HepG2 (cell line): ENCODE measurements at regions not wholly inside any gene's neighbourhood (a gene's known extent, or its start where the extent isn't known, plus 50 kb on each side); places are given as distances from the start of the nearest gene placed in this dataset.

Source experiments
- ATAC-seq: fragments of 200-7000 bp; cut with Tn5 transposase; 3 replicates; pipeline ENCODE4 v1.9.1; 2020; ENCODE audit warnings: mild to moderate bottlenecking, moderate library complexity
- BruUV-seq: library from RNA; stranded (reverse); fragments of 400-500 nt; replicated peaks from 2 replicates; lab custom pipeline; 2021; lab: Mats Ljungman, UMichigan
- CTCF ChIA-PET: fragments of 300-600 bp; formaldehyde crosslinking; extraction: SDS; loops from one replicate; lab custom pipeline; 2021; ENCODE audit warnings: low total read pairs, inconsistent platforms, low intra/inter-chr PET ratio; lab: Yijun Ruan, JAX
- POLR2A ChIA-PET: fragments of 350-600 bp; sonication (Branson Sonifier 250); formaldehyde crosslinking; loops from one replicate; lab custom pipeline; 2020; ENCODE audit warnings: antibody characterized with exemption, inconsistent platforms; lab: Yijun Ruan, JAX
- DNase-seq: peaks from one replicate; pipeline ENCODE4 v3.0.0-alpha.2; 2015; ENCODE audit warnings: low spot score
- FAIRE-seq: peaks from 3 replicates; lab custom pipeline; 2011; peaks lifted over from hg19 to GRCh38; lab: Jason Lieb, UNC
- H2AFZ ChIP-seq: one replicate; pipeline ENCODE4 v1.6.1; 2011; ENCODE audit warnings: low read length, inconsistent platforms
- H3K27ac ChIP-seq: fragments of 300-600 bp; 3 replicates; pipeline ENCODE4 v1.8.0; 2011; ENCODE audit warnings: mixed run types, mild to moderate bottlenecking, mixed read lengths, low read length, inconsistent platforms; ENCODE audit not compliant: insufficient read depth; ENCODE audit errors: extremely low read length
- H3K27me3 ChIP-seq, 2 experiments: fragments of 200-600 bp in 1 of 2; 2 replicates in 1 of 2; 3 replicates in 1 of 2; pipeline versions ENCODE4 v1.6.0 to v1.8.0; 2011; ENCODE audit warnings: low read length in 2 of 2, mild to moderate bottlenecking in 2 of 2, moderate library complexity in 2 of 2, inconsistent platforms in 1 of 2; ENCODE audit not compliant: insufficient read depth in 2 of 2, control insufficient read depth in 1 of 2
- H3K36me3 ChIP-seq, 2 experiments: fragments of 200-600 bp in 1 of 2; replicated peaks in 1 of 2; 2 replicates in 1 of 2; 3 replicates in 1 of 2; pipeline versions ENCODE4 v1.5.1 to v1.8.0; 2011; ENCODE audit warnings: low read length in 2 of 2, inconsistent platforms in 1 of 2; ENCODE audit not compliant: insufficient read depth in 2 of 2, control insufficient read depth in 1 of 2
- H3K4me1 ChIP-seq: 2 replicates; pipeline ENCODE4 v1.5.1; 2012; ENCODE audit warnings: low read length, inconsistent platforms; ENCODE audit not compliant: insufficient read depth
- H3K4me2 ChIP-seq: 2 replicates; pipeline ENCODE4 v1.6.0; 2011; ENCODE audit warnings: low read depth, low read length, inconsistent platforms
- H3K4me3 ChIP-seq, 3 experiments: fragments of 200-600 bp in 1 of 3; sonication (generic), shearing (Covaris generic) in 1 of 3; replicated peaks in 1 of 3; 2 replicates each; pipeline ENCODE4 v1.5.1; 2011 to 2016; ENCODE audit warnings: low read length in 3 of 3, inconsistent platforms in 2 of 3, low read depth in 2 of 3, mild to moderate bottlenecking in 2 of 3, control low read depth in 1 of 3, mixed read lengths in 1 of 3; ENCODE audit not compliant: insufficient read depth in 1 of 3
- H3K79me2 ChIP-seq: one replicate; pipeline ENCODE4 v1.6.1; 2011; ENCODE audit warnings: low read length, inconsistent platforms; ENCODE audit not compliant: insufficient read depth
- H3K9ac ChIP-seq: 2 replicates; pipeline ENCODE4 v1.6.0; 2011; ENCODE audit warnings: mild to moderate bottlenecking, low read depth, low read length, inconsistent platforms; ENCODE audit not compliant: insufficient read depth
- H3K9me3 ChIP-seq: 2 replicates; pipeline ENCODE4 v1.5.1; 2012; ENCODE audit warnings: mild to moderate bottlenecking, low read length
- H4K20me1 ChIP-seq: 2 replicates; pipeline ENCODE4 v1.6.0; 2011; ENCODE audit warnings: inconsistent platforms, mild to moderate bottlenecking, low read length, moderate library complexity; ENCODE audit not compliant: insufficient read depth
- CBX1 ChIP-seq: IDR thresholded peaks from one replicate; pipeline ENCODE4 v1.6.1; 2016; ENCODE audit warnings: antibody characterized with exemption, low read depth
- GFI1 ChIP-seq: sonication (generic); formaldehyde crosslinking; IDR thresholded peaks from 2 replicates; pipeline ENCODE4 v1.5.0; 2020; ENCODE audit warnings: missing genetic modification reagents, mild to moderate bottlenecking, borderline replicate concordance
- KDM3A ChIP-seq: IDR thresholded peaks from 2 replicates; pipeline ENCODE4 v1.6.1; 2018; ENCODE audit warnings: low read depth, missing compliant biosample characterization
- MAFF ChIP-seq: IDR thresholded peaks from 2 replicates; pipeline ENCODE4 v1.6.1; 2011; ENCODE audit warnings: low read depth, low read length, improper control_type of control experiment
- SNAPC4 ChIP-seq: sonication (generic); formaldehyde crosslinking; IDR thresholded peaks from 2 replicates; pipeline ENCODE4 v1.4.0; 2020; ENCODE audit warnings: mild to moderate bottlenecking, missing genetic modification reagents
- SSRP1 ChIP-seq: IDR thresholded peaks from 2 replicates; pipeline ENCODE4 v1.6.1; 2016; ENCODE audit warnings: control low read depth
- TAF1 ChIP-seq: sonication (generic); formaldehyde crosslinking; IDR thresholded peaks from 2 replicates; pipeline ENCODE4 v1.4.0; 2020; ENCODE audit warnings: missing genetic modification reagents
- TRAFD1 ChIP-seq: sonication (generic); formaldehyde crosslinking; IDR thresholded peaks from 2 replicates; pipeline ENCODE4 v1.5.1; 2020; ENCODE audit warnings: missing genetic modification reagents, mild to moderate bottlenecking, borderline replicate concordance
- ZNF12 ChIP-seq: sonication (generic); formaldehyde crosslinking; IDR thresholded peaks from 2 replicates; pipeline ENCODE4 v1.5.0; 2020; ENCODE audit warnings: missing genetic modification reagents
- ZNF33A ChIP-seq: sonication (generic); formaldehyde crosslinking; IDR thresholded peaks from 2 replicates; pipeline ENCODE4 v1.5.1; 2020; ENCODE audit warnings: missing genetic modification reagents, mild to moderate bottlenecking, moderate library complexity, borderline replicate concordance
- ZNF605 ChIP-seq: sonication (generic); formaldehyde crosslinking; IDR thresholded peaks from 2 replicates; pipeline ENCODE4 v1.8.0; 2022; ENCODE audit warnings: mild to moderate bottlenecking, missing genetic modification reagents
- WGBS: methylation state at CpG from one replicate; pipeline ENCODE4 v1.1.6; 2017; ENCODE audit warnings: low lambda C conversion rate; 5-methylcytosine and 5-hydroxymethylcytosine counted together
- in situ Hi-C: cut with HindIII; loops from 2 replicates; pipeline ENCODE4 v1.10.0; 2017; ENCODE audit warnings: low pct_unique_long_range_greater_than_20kb; ENCODE audit not compliant: extremely low pct_ligation_motif_present
- intact Hi-C: fragments of 100-400 bp; cut with micrococcal nuclease; formaldehyde crosslinking; loops from one replicate; pipeline ENCODE4 v1.10.0; 2022; ENCODE audit not compliant: unreplicated experiment
- TF ChIP-seq, protein P1 (sequence below): sonication (generic); formaldehyde crosslinking; IDR thresholded peaks from 2 replicates; pipeline ENCODE4 v1.8.0; 2023; ENCODE audit warnings: mild to moderate bottlenecking, missing genetic modification reagents
- TF ChIP-seq, protein P2 (sequence below): sonication (generic); formaldehyde crosslinking; IDR thresholded peaks from 2 replicates; pipeline ENCODE4 v1.4.0; 2020; ENCODE audit warnings: mild to moderate bottlenecking, missing genetic modification reagents

DNA sequence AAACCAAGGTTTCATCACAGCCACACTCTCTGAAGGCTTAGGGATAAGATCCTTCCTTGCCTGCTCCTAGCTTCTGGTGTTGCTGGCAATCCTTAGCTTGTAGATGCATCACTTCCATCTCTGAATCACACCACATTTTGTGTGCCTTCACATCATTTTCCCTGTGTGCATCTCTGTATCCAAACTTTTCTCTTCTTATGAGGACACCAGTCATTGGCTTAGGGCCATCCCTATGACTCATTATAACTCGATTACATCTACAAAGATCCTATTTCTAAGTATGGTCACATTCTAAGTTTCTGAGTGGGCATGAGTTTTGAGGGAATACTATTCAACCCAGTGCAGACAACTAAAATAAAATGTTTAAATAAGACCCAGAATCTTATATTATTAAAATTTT lies 121.7 kb downstream of the C7orf25 start (continued):
- TF ChIP-seq ZNF12 (CRISPR knock-in tag) (no peak), KDM3A (CRISPR knock-in tag) (no peak)

- in situ Hi-C loops (no loop called here), intact Hi-C loops (no loop called here)
- no peaks in the 10 kb centered on the region for H3K27me3 ChIP-seq
- ATAC-seq (no peak), DNase-seq (no peak), FAIRE-seq (no peak)
- no peak overlapping the region for H2AFZ ChIP-seq
- H3K36me3 ChIP-seq: no peaks in the 10 kb centered on the region
- H4K20me1 ChIP-seq: no peaks in the 10 kb centered on the region
- H3K9ac ChIP-seq: no peak overlapping the region
- H3K4me2 ChIP-seq: no peak overlapping the region
- ChIA-PET POLR2A (no interaction called here), CTCF (no interaction called here)
- H3K27ac ChIP-seq: no peak overlapping the region
- H3K4me1 ChIP-seq: no peaks in the 10 kb centered on the region
- no peaks in the 10 kb centered on the region for H3K79me2 ChIP-seq
- peaks cover 12% of the 10 kb centered on the region for H3K9me3 ChIP-seq
- no TSS peak for BruUV-seq
- 0% methylated on average over 4 of the region's 4 CpGs for WGBS
- H3K4me3 ChIP-seq: no peak overlapping the region
- TF ChIP-seq SSRP1 (CRISPR knock-in tag): no peak
- no peak for TF ChIP-seq GFI1 (CRISPR knock-in tag)
- TF ChIP-seq, protein P1, sequence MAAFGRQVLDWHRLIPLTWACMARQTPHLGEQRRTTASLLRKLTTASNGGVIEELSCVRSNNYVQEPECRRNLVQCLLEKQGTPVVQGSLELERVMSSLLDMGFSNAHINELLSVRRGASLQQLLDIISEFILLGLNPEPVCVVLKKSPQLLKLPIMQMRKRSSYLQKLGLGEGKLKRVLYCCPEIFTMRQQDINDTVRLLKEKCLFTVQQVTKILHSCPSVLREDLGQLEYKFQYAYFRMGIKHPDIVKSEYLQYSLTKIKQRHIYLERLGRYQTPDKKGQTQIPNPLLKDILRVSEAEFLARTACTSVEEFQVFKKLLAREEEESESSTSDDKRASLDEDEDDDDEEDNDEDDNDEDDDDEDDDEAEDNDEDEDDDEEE: no peak
- no peak for TF ChIP-seq ZNF605
- TF ChIP-seq CBX1: no peak
- TF ChIP-seq, protein P2, sequence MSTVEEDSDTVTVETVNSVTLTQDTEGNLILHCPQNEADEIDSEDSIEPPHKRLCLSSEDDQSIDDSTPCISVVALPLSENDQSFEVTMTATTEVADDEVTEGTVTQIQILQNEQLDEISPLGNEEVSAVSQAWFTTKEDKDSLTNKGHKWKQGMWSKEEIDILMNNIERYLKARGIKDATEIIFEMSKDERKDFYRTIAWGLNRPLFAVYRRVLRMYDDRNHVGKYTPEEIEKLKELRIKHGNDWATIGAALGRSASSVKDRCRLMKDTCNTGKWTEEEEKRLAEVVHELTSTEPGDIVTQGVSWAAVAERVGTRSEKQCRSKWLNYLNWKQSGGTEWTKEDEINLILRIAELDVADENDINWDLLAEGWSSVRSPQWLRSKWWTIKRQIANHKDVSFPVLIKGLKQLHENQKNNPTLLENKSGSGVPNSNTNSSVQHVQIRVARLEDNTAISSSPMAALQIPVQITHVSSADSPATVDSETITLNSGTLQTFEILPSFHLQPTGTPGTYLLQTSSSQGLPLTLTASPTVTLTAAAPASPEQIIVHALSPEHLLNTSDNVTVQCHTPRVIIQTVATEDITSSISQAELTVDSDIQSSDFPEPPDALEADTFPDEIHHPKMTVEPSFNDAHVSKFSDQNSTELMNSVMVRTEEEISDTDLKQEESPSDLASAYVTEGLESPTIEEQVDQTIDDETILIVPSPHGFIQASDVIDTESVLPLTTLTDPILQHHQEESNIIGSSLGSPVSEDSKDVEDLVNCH: no peak
- no peak for TF ChIP-seq MAFF
- TF ChIP-seq TAF1 (CRISPR knock-in tag): no peak
- TF ChIP-seq SNAPC4 (CRISPR knock-in tag): no peak
- no peak for TF ChIP-seq TRAFD1 (CRISPR knock-in tag)
- TF ChIP-seq ZNF33A (CRISPR knock-in tag): no peak
Measured at GRCh38 chr7:42774436-42774835, 137.4 kb downstream of the C7orf25 start.
